RWPE1 (cell line): ENCODE measurements at regions not wholly inside any gene's neighbourhood (a gene's known extent, or its start where the extent isn't known, plus 50 kb on each side); places are given as distances from the start of the nearest gene placed in this dataset.
A peak's percentile ranks its signal among the peaks of the same experiment; 100 is the strongest.

Experiments used
- CTCF ChIA-PET: fragments of 350-600 bp; sonication (Branson Sonifier 250); formaldehyde crosslinking; extraction: SDS; loops from one replicate; lab custom pipeline; 2021; lab: Yijun Ruan, JAX
- POLR2A ChIA-PET: fragments of 400-600 bp; formaldehyde crosslinking; extraction: SDS; loops from one replicate; lab custom pipeline; 2020; ENCODE audit warnings: antibody characterized with exemption; ENCODE audit not compliant: low non-redundant PET; lab: Yijun Ruan, JAX
- DNase-seq: peaks from one replicate; pipeline ENCODE4 v3.0.0; 2012; ENCODE audit warnings: low spot score
- H3K27ac ChIP-seq: fragments of 450-650 bp; 2 replicates; pipeline ENCODE4 v1.5.1; 2017
- CTCF ChIP-seq: fragments of 450-650 bp; conservative IDR thresholded peaks from 2 replicates; pipeline ENCODE4 v1.5.1; 2017; ENCODE audit warnings: low read depth, mild to moderate bottlenecking

- CTCF ChIA-PET, result no interaction called here
Observed at GRCh38 chr5:67308988-67309688, 112.5 kb upstream of the CD180 start.

GRCh38 chr5:67306965-67307607 is 110.5 kb upstream of the CD180 start:
- DNase-seq, result no peak
- ChIA-PET CTCF (interaction anchor here (0.8 kb wide), 1 partner anchor 510 kb away, joined by 3 read pairs; no protein-coding TSS in a partner anchor), POLR2A (no interaction called here)
- H3K27ac ChIP-seq, result no peak overlapping the region
- TF ChIP-seq CTCF, result no peak

More at GRCh38 chr5:67308988-67309688, 112.5 kb upstream of the CD180 start:
- H3K27ac ChIP-seq, result no peak overlapping the region
- DNase-seq, result no peak
- TF ChIP-seq CTCF, result no peak
- POLR2A ChIA-PET, result no interaction called here

GRCh38 chr5:67305913-67306710 is 109.5 kb upstream of the CD180 start:
- DNase-seq, result no peak

GRCh38 chr5:67305401-67305800 is 108.8 kb upstream of the CD180 start:
- ChIA-PET POLR2A (no interaction called here), CTCF (no interaction called here)
- no peak for DNase-seq
- H3K27ac ChIP-seq, result peak overlapping the region; percentile 75
- no peak for TF ChIP-seq CTCF

More at GRCh38 chr5:67305913-67306710, 109.5 kb upstream of the CD180 start:
- peak overlapping the region; percentile 75 for H3K27ac ChIP-seq
- no peak for TF ChIP-seq CTCF
- POLR2A ChIA-PET, result no interaction called here
- CTCF ChIA-PET, result no interaction called here

- TF ChIP-seq CTCF, result no peak
- ChIA-PET CTCF (interaction anchor here (0.7 kb wide), 1 partner anchor 173 kb away, joined by 3 read pairs; no protein-coding TSS in a partner anchor), POLR2A (no interaction called here)
- peak; percentile 27 for DNase-seq
- peak overlapping the region; percentile 66 for H3K27ac ChIP-seq
Observed at GRCh38 chr5:67303356-67303755, 106.8 kb upstream of the CD180 start.

- H3K27ac ChIP-seq, result peak overlapping the region; percentile 78
- POLR2A ChIA-PET, result no interaction called here
- CTCF ChIA-PET, result interaction anchor here (0.6 kb wide), 1 partner anchor 167 kb away, joined by 3 read pairs; no protein-coding TSS in a partner anchor
- TF ChIP-seq CTCF, result no peak
- DNase-seq, result peak; percentile 82
Observed at GRCh38 chr5:67301285-67301903, 104.8 kb upstream of the CD180 start.
